ENCODE measurements at regions not wholly inside any gene's neighbourhood (a gene's known extent, or its start where the extent isn't known, plus 50 kb on each side); places are given as distances from the start of the nearest gene placed in this dataset.

DNA sequence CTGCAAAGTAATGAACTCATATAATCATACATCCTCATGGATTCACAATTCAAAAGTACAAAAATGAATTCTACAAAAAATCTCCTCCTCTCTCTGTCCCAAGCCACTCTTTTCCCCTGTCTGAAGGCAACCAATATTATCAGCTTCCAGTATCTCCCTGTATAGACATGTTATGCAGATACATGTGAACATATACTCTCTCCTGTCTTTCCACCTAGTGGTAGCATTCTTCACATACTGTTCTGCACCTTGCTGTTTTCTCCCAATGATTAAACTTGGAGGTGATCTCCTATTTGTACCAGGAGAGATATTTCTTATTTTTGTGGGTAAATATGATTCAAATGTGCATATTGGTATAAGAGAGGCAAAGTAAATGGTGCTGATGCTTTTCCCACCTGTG is 416.4 kb downstream of the EPM2A start:
- H3K27me3 Mint-ChIP-seq = peaks cover 5 to 21% of the 10 kb centered on the region in 2 donors
- no peak overlapping the region for H3K4me3 Mint-ChIP-seq
- Histone ChIP-seq H3K27ac (ENCODE audit: low read depth, low read length) (no peak overlapping the region), H3K27me3 (ENCODE audit: insufficient read depth, low read length, poor library complexity, severe bottlenecking) (no peaks in the 10 kb centered on the region), H3K9me3 (ENCODE audit: low read length) (no peaks in the 10 kb centered on the region), H3K36me3 (ENCODE audit: insufficient read depth, low read length) (no peaks in the 10 kb centered on the region), H3K4me3 (ENCODE audit: low read length) (no peak overlapping the region), H3K4me1 (ENCODE audit: insufficient read depth, low read length) (no peaks in the 10 kb centered on the region)
- H3K4me1 Mint-ChIP-seq = no peaks in the 10 kb centered on the region
- CTCF ChIA-PET = no interaction called here
- DNase-seq = no peak
- H3K36me3 Mint-ChIP-seq = no peaks in the 10 kb centered on the region
- POLR2A ChIA-PET = no interaction called here
- H3K9me3 Mint-ChIP-seq = peaks cover 0 to 2% (median 0%) of the 10 kb centered on the region in 5 donors
- H3K27ac Mint-ChIP-seq = no peak overlapping the region

DNA sequence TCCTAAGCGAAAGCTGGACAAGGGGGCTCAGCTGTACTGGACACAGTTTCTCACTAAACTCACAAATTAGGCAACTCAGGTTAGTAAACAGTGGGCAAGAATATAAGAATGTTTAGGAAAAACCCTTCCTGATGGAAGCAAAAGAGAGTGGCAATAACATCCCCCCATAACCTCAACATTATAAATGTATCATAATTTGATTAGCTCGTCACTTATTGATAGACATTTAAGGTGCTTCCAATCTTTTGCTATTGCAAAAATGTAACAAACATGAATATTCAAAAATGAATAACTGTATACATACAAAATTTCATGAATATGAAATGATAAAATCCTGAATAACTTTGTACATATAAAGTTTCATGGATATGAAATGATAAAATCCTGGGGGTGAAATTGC is 415.7 kb downstream of the EPM2A start:
- H3K27ac ChIP-seq (ENCODE audit: low read depth, low read length) = no peak overlapping the region
- no peaks in the 10 kb centered on the region for H3K36me3 ChIP-seq (ENCODE audit: insufficient read depth, low read length)
- no peak overlapping the region for H3K4me3 ChIP-seq (ENCODE audit: low read length)
- no peaks in the 10 kb centered on the region for H3K27me3 ChIP-seq (ENCODE audit: insufficient read depth, low read length, poor library complexity, severe bottlenecking)
- no peaks in the 10 kb centered on the region for H3K4me1 Mint-ChIP-seq
- no peak for DNase-seq
- H3K4me1 ChIP-seq (ENCODE audit: insufficient read depth, low read length) = no peaks in the 10 kb centered on the region
- no peaks in the 10 kb centered on the region for H3K36me3 Mint-ChIP-seq
- H3K9me3 ChIP-seq (ENCODE audit: low read length) = no peaks in the 10 kb centered on the region
- H3K27ac Mint-ChIP-seq = no peak overlapping the region
- ChIA-PET POLR2A (no interaction called here), CTCF (no interaction called here)
- no peak overlapping the region for H3K4me3 Mint-ChIP-seq
- peaks cover 0 to 2% (median 0%) of the 10 kb centered on the region in 5 donors for H3K9me3 Mint-ChIP-seq
- H3K27me3 Mint-ChIP-seq = peaks cover 8 to 21% of the 10 kb centered on the region in 2 donors

GRCh38 chr6:145323646-145324045 is 411.7 kb downstream of the EPM2A start:
- no peak for DNase-seq
- Mint-ChIP-seq H3K27me3 (peaks cover 6 to 16% of the 10 kb centered on the region in 2 donors), H3K4me3 (no peak overlapping the region), H3K27ac (no peak overlapping the region), H3K36me3 (no peaks in the 10 kb centered on the region), H3K9me3 (no peaks in the 10 kb centered on the region), H3K4me1 (no peaks in the 10 kb centered on the region)
- H3K9me3 ChIP-seq (ENCODE audit: low read length) = no peaks in the 10 kb centered on the region
- H3K36me3 ChIP-seq (ENCODE audit: insufficient read depth, low read length) = no peaks in the 10 kb centered on the region
- no peaks in the 10 kb centered on the region for H3K27me3 ChIP-seq (ENCODE audit: insufficient read depth, low read length, poor library complexity, severe bottlenecking)
- POLR2A ChIA-PET = no interaction called here
- no peak overlapping the region for H3K27ac ChIP-seq (ENCODE audit: low read depth, low read length)
- no peaks in the 10 kb centered on the region for H3K4me1 ChIP-seq (ENCODE audit: insufficient read depth, low read length)
- no peak overlapping the region for H3K4me3 ChIP-seq (ENCODE audit: low read length)
- CTCF ChIA-PET = no interaction called here

- DNase-seq = no peak
- Histone ChIP-seq H3K9me3 (ENCODE audit: low read length) (no peaks in the 10 kb centered on the region), H3K4me3 (ENCODE audit: low read length) (no peak overlapping the region), H3K36me3 (ENCODE audit: insufficient read depth, low read length) (no peaks in the 10 kb centered on the region), H3K27ac (ENCODE audit: low read depth, low read length) (no peak overlapping the region), H3K4me1 (ENCODE audit: insufficient read depth, low read length) (no peaks in the 10 kb centered on the region), H3K27me3 (ENCODE audit: insufficient read depth, low read length, poor library complexity, severe bottlenecking) (no peaks in the 10 kb centered on the region)
- Mint-ChIP-seq H3K4me3 (no peak overlapping the region), H3K4me1 (no peaks in the 10 kb centered on the region), H3K27ac (no peak overlapping the region), H3K36me3 (no peaks in the 10 kb centered on the region), H3K27me3 (peaks cover 6 to 12% of the 10 kb centered on the region in 2 donors), H3K9me3 (no peaks in the 10 kb centered on the region)
- ChIA-PET CTCF (no interaction called here), POLR2A (no interaction called here)
Measured at GRCh38 chr6:145327586-145327985, 407.7 kb downstream of the EPM2A start.

DNA sequence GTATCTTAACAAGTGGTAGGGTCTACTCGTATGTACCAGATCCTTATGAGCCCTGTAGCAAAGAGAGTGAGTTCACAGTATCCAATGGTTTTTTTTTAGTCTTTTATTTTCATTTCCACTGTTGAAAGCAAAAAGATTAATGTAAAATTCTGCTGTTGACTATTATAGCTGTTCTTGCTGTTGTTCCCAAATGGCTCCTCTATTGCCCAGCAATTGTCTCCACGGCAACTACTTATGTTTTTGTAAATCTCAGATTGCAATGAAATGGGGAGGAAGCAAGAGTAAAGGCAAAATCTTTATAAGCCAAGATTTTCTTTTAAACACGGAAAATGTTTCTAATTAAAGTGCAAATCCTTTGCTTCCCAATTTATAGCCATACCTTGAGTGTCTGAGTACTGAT is 406.1 kb downstream of the EPM2A start:
- H3K36me3 Mint-ChIP-seq = no peaks in the 10 kb centered on the region
- Histone ChIP-seq H3K4me3 (ENCODE audit: low read length) (no peak overlapping the region), H3K4me1 (ENCODE audit: insufficient read depth, low read length) (no peaks in the 10 kb centered on the region), H3K9me3 (ENCODE audit: low read length) (no peaks in the 10 kb centered on the region), H3K36me3 (ENCODE audit: insufficient read depth, low read length) (no peaks in the 10 kb centered on the region), H3K27me3 (ENCODE audit: insufficient read depth, low read length, poor library complexity, severe bottlenecking) (no peaks in the 10 kb centered on the region), H3K27ac (ENCODE audit: low read depth, low read length) (no peak overlapping the region)
- ChIA-PET CTCF (no interaction called here), POLR2A (no interaction called here)
- peaks cover 4 to 6% of the 10 kb centered on the region in 2 donors for H3K27me3 Mint-ChIP-seq
- H3K4me3 Mint-ChIP-seq = no peak overlapping the region
- DNase-seq = no peak
- H3K9me3 Mint-ChIP-seq = no peaks in the 10 kb centered on the region
- H3K27ac Mint-ChIP-seq = no peak overlapping the region
- H3K4me1 Mint-ChIP-seq = no peaks in the 10 kb centered on the region

DNA sequence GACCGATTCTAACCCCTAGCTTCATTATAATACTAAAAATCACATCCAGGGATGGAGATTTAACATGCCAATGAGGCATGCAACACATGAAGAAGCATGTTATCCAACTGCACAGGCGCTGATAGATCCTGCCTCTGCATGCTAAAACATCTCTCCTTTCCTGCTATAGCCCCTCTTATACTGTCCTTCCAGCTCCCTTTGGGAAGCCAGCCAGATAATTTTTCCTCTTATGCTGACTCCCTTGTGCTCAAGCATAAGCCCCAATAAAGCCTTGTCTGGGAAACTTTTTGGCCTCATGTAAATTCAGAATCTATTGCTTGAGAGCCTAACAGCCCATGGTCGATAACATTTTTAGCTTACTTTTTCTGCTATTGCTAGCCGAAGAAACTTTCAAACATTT is 404.3 kb downstream of the EPM2A start:
- ChIA-PET CTCF (no interaction called here), POLR2A (no interaction called here)
- no peak for DNase-seq
- no peaks in the 10 kb centered on the region for H3K4me1 ChIP-seq (ENCODE audit: insufficient read depth, low read length)
- Mint-ChIP-seq H3K4me3 (no peak overlapping the region), H3K27me3 (peaks cover 3 to 6% of the 10 kb centered on the region in 2 donors), H3K4me1 (no peaks in the 10 kb centered on the region), H3K27ac (no peak overlapping the region), H3K9me3 (no peaks in the 10 kb centered on the region), H3K36me3 (no peaks in the 10 kb centered on the region)
- no peak overlapping the region for H3K27ac ChIP-seq (ENCODE audit: low read depth, low read length)
- no peaks in the 10 kb centered on the region for H3K9me3 ChIP-seq (ENCODE audit: low read length)
- no peak overlapping the region for H3K4me3 ChIP-seq (ENCODE audit: low read length)
- no peaks in the 10 kb centered on the region for H3K27me3 ChIP-seq (ENCODE audit: insufficient read depth, low read length, poor library complexity, severe bottlenecking)
- H3K36me3 ChIP-seq (ENCODE audit: insufficient read depth, low read length) = no peaks in the 10 kb centered on the region

DNA sequence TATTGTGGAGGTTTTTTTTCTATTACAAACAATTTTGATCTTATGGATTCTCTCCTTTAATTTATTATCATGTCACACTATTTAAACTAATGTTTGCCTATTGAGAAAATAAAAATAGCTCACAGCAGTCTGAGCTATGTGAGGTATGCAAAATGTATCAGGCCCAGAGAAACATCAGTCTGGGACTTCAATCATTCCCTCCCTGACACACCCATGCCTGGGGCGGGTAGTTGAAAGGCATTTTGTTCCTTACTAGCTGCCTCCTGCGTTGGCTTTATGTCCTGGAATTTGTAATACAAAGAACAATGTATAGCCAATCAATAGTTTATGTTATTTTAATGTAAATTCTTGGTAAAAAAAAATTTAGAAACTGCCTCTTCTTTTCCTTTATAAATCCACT is 403.3 kb downstream of the EPM2A start:
- H3K4me3 Mint-ChIP-seq = no peak overlapping the region
- Histone ChIP-seq H3K4me1 (ENCODE audit: insufficient read depth, low read length) (no peaks in the 10 kb centered on the region), H3K36me3 (ENCODE audit: insufficient read depth, low read length) (no peaks in the 10 kb centered on the region), H3K27ac (ENCODE audit: low read depth, low read length) (no peak overlapping the region), H3K4me3 (ENCODE audit: low read length) (no peak overlapping the region), H3K9me3 (ENCODE audit: low read length) (no peaks in the 10 kb centered on the region), H3K27me3 (ENCODE audit: insufficient read depth, low read length, poor library complexity, severe bottlenecking) (no peaks in the 10 kb centered on the region)
- H3K27me3 Mint-ChIP-seq = peaks cover 3 to 6% of the 10 kb centered on the region in 2 donors
- no peak for DNase-seq
- ChIA-PET POLR2A (no interaction called here), CTCF (no interaction called here)
- no peak overlapping the region for H3K27ac Mint-ChIP-seq
- H3K9me3 Mint-ChIP-seq = no peaks in the 10 kb centered on the region
- H3K4me1 Mint-ChIP-seq = no peaks in the 10 kb centered on the region
- no peaks in the 10 kb centered on the region for H3K36me3 Mint-ChIP-seq

DNA sequence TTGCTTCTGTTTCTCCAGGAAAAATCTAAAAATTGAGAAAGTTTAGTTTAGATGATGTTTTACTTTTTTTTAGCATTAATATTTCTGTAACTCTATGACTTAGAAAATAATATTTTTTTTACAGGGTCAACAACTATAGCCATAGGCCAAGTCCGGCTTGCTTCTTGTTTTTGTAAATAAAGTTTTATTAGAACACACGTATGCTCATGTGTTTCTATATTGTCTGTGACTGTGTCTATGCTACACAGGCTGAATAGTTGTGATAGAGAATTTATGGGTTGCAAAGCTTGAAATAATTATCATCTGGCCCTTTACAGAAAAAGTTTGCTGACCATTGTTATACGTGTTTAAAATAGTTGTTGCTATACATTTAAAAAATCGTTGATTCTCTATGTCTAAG is 399.2 kb downstream of the EPM2A start:
- H3K4me1 ChIP-seq (ENCODE audit: insufficient read depth, low read length) = no peaks in the 10 kb centered on the region
- ChIA-PET POLR2A (no interaction called here), CTCF (no interaction called here)
- H3K27me3 ChIP-seq (ENCODE audit: insufficient read depth, low read length, poor library complexity, severe bottlenecking) = no peaks in the 10 kb centered on the region
- H3K36me3 ChIP-seq (ENCODE audit: insufficient read depth, low read length) = no peaks in the 10 kb centered on the region
- H3K4me3 ChIP-seq (ENCODE audit: low read length) = no peak overlapping the region
- H3K9me3 ChIP-seq (ENCODE audit: low read length) = no peaks in the 10 kb centered on the region
- H3K36me3 Mint-ChIP-seq = no peaks in the 10 kb centered on the region
- H3K4me3 Mint-ChIP-seq = no peak overlapping the region
- no peak overlapping the region for H3K27ac ChIP-seq (ENCODE audit: low read depth, low read length)
- DNase-seq = no peak
- H3K27ac Mint-ChIP-seq = no peak overlapping the region
- no peaks in the 10 kb centered on the region for H3K9me3 Mint-ChIP-seq
- H3K27me3 Mint-ChIP-seq = peaks cover 2 to 5% of the 10 kb centered on the region in 2 donors
- H3K4me1 Mint-ChIP-seq = no peaks in the 10 kb centered on the region

GRCh38 chr6:145339089-145339488 is 396.2 kb downstream of the EPM2A start:
- Histone ChIP-seq H3K27me3 (ENCODE audit: insufficient read depth, low read length, poor library complexity, severe bottlenecking) (no peaks in the 10 kb centered on the region), H3K4me1 (ENCODE audit: insufficient read depth, low read length) (no peaks in the 10 kb centered on the region), H3K36me3 (ENCODE audit: insufficient read depth, low read length) (no peaks in the 10 kb centered on the region), H3K27ac (ENCODE audit: low read depth, low read length) (no peak overlapping the region), H3K4me3 (ENCODE audit: low read length) (no peak overlapping the region), H3K9me3 (ENCODE audit: low read length) (no peaks in the 10 kb centered on the region)
- no peaks in the 10 kb centered on the region for H3K9me3 Mint-ChIP-seq
- peaks cover 2 to 5% of the 10 kb centered on the region in 2 donors for H3K27me3 Mint-ChIP-seq
- no peaks in the 10 kb centered on the region for H3K4me1 Mint-ChIP-seq
- DNase-seq = no peak
- CTCF ChIA-PET = no interaction called here
- POLR2A ChIA-PET = no interaction called here
- no peak overlapping the region for H3K27ac Mint-ChIP-seq
- no peaks in the 10 kb centered on the region for H3K36me3 Mint-ChIP-seq
- no peak overlapping the region for H3K4me3 Mint-ChIP-seq

Measured in CD8-positive, alpha-beta memory T cell (primary cell).